H9 (cell line): ENCODE measurements at regions not wholly inside any gene's neighbourhood (a gene's known extent, or its start where the extent isn't known, plus 50 kb on each side); places are given as distances from the start of the nearest gene placed in this dataset.

Experiments used
- DNase-seq: peaks from one replicate; pipeline ENCODE4 v3.0.0-alpha.2; 2017
- H2AFZ ChIP-seq: one replicate; pipeline ENCODE4 v1.6.1; 2013; ENCODE audit warnings: mild to moderate bottlenecking, low read length, control low read depth, moderate library complexity
- H2AK5ac ChIP-seq: 2 replicates; pipeline ENCODE4 v1.6.1; 2013; ENCODE audit warnings: low read length, control low read depth, mixed read lengths; ENCODE audit not compliant: insufficient read length
- H2BK120ac ChIP-seq: one replicate; pipeline ENCODE4 v1.6.1; 2013; ENCODE audit warnings: low read depth, mild to moderate bottlenecking, low read length, control low read depth, inconsistent platforms; ENCODE audit not compliant: poor library complexity, severe bottlenecking
- H2BK12ac ChIP-seq: 2 replicates; pipeline ENCODE4 v1.6.1; 2013; ENCODE audit warnings: low read length, control low read depth, mixed read lengths, low read depth; ENCODE audit not compliant: insufficient read length
- H2BK15ac ChIP-seq: 2 replicates; pipeline ENCODE4 v1.6.1; 2013; ENCODE audit warnings: low read depth, low read length, control low read depth
- H2BK20ac ChIP-seq: one replicate; pipeline ENCODE4 v1.6.1; 2013; ENCODE audit warnings: low read depth, mild to moderate bottlenecking, low read length, control low read depth, inconsistent platforms; ENCODE audit not compliant: poor library complexity, severe bottlenecking
- H2BK5ac ChIP-seq: 2 replicates; pipeline ENCODE4 v1.6.1; 2013; ENCODE audit warnings: low read length, control low read depth, mixed read lengths; ENCODE audit not compliant: insufficient read length
- H3K14ac ChIP-seq: 2 replicates; pipeline ENCODE4 v1.6.1; 2013; ENCODE audit warnings: low read length, control low read depth; ENCODE audit not compliant: insufficient read depth
- H3K18ac ChIP-seq: 2 replicates; pipeline ENCODE4 v1.6.1; 2013; ENCODE audit warnings: low read depth, mild to moderate bottlenecking, mixed read lengths, low read length, control low read depth; ENCODE audit not compliant: insufficient read length
- H3K23ac ChIP-seq: 2 replicates; pipeline ENCODE4 v1.6.1; 2013; ENCODE audit warnings: low read length, control low read depth, mixed read lengths, low read depth; ENCODE audit not compliant: insufficient read length
- H3K23me2 ChIP-seq: 2 replicates; pipeline ENCODE4 v1.6.1; 2013; ENCODE audit warnings: low read depth, mild to moderate bottlenecking, mixed read lengths, low read length, control low read depth; ENCODE audit not compliant: insufficient read length, poor library complexity, severe bottlenecking
- H3K27ac ChIP-seq: 2 replicates; pipeline ENCODE4 v1.5.1; 2013; ENCODE audit warnings: low read length, control low read depth, mixed read lengths, low read depth; ENCODE audit not compliant: insufficient read length
- H3K27me3 ChIP-seq: 2 replicates; pipeline ENCODE4 v1.6.1; 2013; ENCODE audit warnings: low read length, control low read depth, inconsistent platforms; ENCODE audit not compliant: insufficient read depth
- H3K4ac ChIP-seq: 2 replicates; pipeline ENCODE4 v1.6.1; 2013; ENCODE audit warnings: low read depth, mild to moderate bottlenecking, control low read depth, inconsistent platforms, low read length, moderate library complexity
- H3K4me1 ChIP-seq: 2 replicates; pipeline ENCODE4 v1.6.1; 2013; ENCODE audit warnings: low read length, control low read depth, inconsistent platforms; ENCODE audit not compliant: insufficient read depth
- H3K4me2 ChIP-seq: 2 replicates; pipeline ENCODE4 v1.6.1; 2013; ENCODE audit warnings: low read length, control low read depth, mixed read lengths; ENCODE audit not compliant: insufficient read length, insufficient read depth
- H3K56ac ChIP-seq: 2 replicates; pipeline ENCODE4 v1.6.1; 2013; ENCODE audit warnings: low read depth, mild to moderate bottlenecking, mixed read lengths, low read length, control low read depth; ENCODE audit not compliant: insufficient read length
- H3K79me1 ChIP-seq: 2 replicates; pipeline ENCODE4 v1.6.1; 2013; ENCODE audit warnings: low read depth, mild to moderate bottlenecking, moderate library complexity, low read length, control low read depth, inconsistent platforms; ENCODE audit not compliant: insufficient read depth, poor library complexity, severe bottlenecking
- H3K79me2 ChIP-seq: 2 replicates; pipeline ENCODE4 v1.6.1; 2013; ENCODE audit warnings: low read length, control low read depth, inconsistent platforms; ENCODE audit not compliant: insufficient read depth
- H3K9ac ChIP-seq: 2 replicates; pipeline ENCODE4 v1.6.1; 2013; ENCODE audit warnings: low read length, control low read depth, mixed read lengths; ENCODE audit not compliant: insufficient read length; ENCODE audit errors: extremely low read depth
- H3K9me3 ChIP-seq: one replicate; pipeline ENCODE4 v1.6.1; 2013; ENCODE audit warnings: low read depth, low read length, inconsistent platforms; ENCODE audit not compliant: control insufficient read depth
- H3T11ph ChIP-seq: one replicate; pipeline ENCODE4 v1.6.1; 2013; ENCODE audit warnings: mild to moderate bottlenecking, low read length, control low read depth, inconsistent platforms
- H4K20me1 ChIP-seq: one replicate; pipeline ENCODE4 v1.6.1; 2013; ENCODE audit not compliant: control insufficient read depth, insufficient read length, insufficient read depth
- H4K5ac ChIP-seq: 2 replicates; pipeline ENCODE4 v1.6.1; 2013; ENCODE audit warnings: low read depth, mild to moderate bottlenecking, mixed read lengths, low read length, control low read depth; ENCODE audit not compliant: insufficient read length
- H4K8ac ChIP-seq: replicated peaks from 2 replicates; pipeline ENCODE4 v1.6.1; 2013; ENCODE audit warnings: low read length, control low read depth, mixed read lengths, low read depth; ENCODE audit not compliant: insufficient read length
- H4K91ac ChIP-seq: 2 replicates; pipeline ENCODE4 v1.6.1; 2013; ENCODE audit warnings: low read depth, mild to moderate bottlenecking, moderate library complexity, mixed read lengths, low read length, control low read depth; ENCODE audit not compliant: insufficient read length
- H3K27ac Mint-ChIP-seq, 3 experiments: 2 replicates in 2 of 3; 3 replicates in 1 of 3; pipeline ENCODE4 v1.8.0; 2020 to 2021; ENCODE audit warnings: mixed read lengths in 3 of 3, mild to moderate bottlenecking in 1 of 3, moderate library complexity in 1 of 3
- H3K27me3 Mint-ChIP-seq: 2 replicates; pipeline ENCODE4 v1.8.0; 2021; ENCODE audit warnings: low read depth, mild to moderate bottlenecking, moderate library complexity, mixed read lengths
- H3K36me3 Mint-ChIP-seq, 3 experiments: 2 replicates in 2 of 3; 3 replicates in 1 of 3; pipeline ENCODE4 v1.8.0; 2020 to 2021; ENCODE audit warnings: low read depth in 3 of 3, mixed read lengths in 3 of 3; ENCODE audit not compliant: insufficient read depth in 1 of 3
- H3K4me1 Mint-ChIP-seq, 2 experiments: 2 replicates each; pipeline ENCODE4 v1.8.0; 2020; ENCODE audit warnings: mixed read lengths in 2 of 2
- H3K4me3 Mint-ChIP-seq, 2 experiments: 2 replicates in 1 of 2; 3 replicates in 1 of 2; pipeline ENCODE4 v1.8.0; 2020 to 2021; ENCODE audit warnings: mild to moderate bottlenecking in 2 of 2, mixed read lengths in 2 of 2, moderate library complexity in 1 of 2
- H3K9me3 Mint-ChIP-seq, 2 experiments: 2 replicates in 1 of 2; 3 replicates in 1 of 2; pipeline ENCODE4 v1.8.0; 2020; ENCODE audit warnings: mild to moderate bottlenecking in 2 of 2, mixed read lengths in 2 of 2, moderate library complexity in 1 of 2
- WGBS: extraction: QIAGEN DNeasy Blood & Tissue Kit; methylation state at CpG from one replicate; pipeline ENCODE4 v1.1.7; 2013; ENCODE audit warnings: missing lambda C conversion rate, low lambda C conversion rate, mixed read lengths; ENCODE audit not compliant: insufficient read length; ENCODE audit errors: extremely low coverage; 5-methylcytosine and 5-hydroxymethylcytosine counted together
- TF ChIP-seq, protein P1 (sequence below): fragments of 200-600 bp; sonication (generic); conservative IDR thresholded peaks from 3 replicates; pipeline ENCODE4 v1.8.0; 2021; ENCODE audit warnings: antibody characterized with exemption, mild to moderate bottlenecking

DNA sequence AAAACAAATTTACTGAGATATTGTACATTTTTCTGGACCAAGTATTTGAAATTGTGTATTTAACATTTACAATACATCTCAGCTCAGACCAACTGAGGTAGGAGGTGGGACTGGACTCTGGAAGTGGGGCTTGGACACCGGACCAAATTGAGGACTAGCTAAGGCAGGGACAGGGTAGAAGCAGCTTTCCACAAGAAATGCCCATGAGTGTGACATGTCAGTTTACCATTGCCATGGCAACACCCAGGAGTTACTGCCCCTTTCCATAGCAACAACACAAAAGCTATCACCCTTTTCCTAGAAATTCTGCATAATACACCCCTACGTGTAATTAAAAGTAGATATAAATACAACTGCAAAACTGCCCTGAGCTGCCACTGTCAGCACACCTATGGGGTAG, 191.5 kb upstream of the ASIC2 start:
- no peak overlapping the region; a peak in 1 of 7 replicates for H3K27ac Mint-ChIP-seq
- no peaks in the 10 kb centered on the region for H3K36me3 Mint-ChIP-seq
- Histone ChIP-seq H3K23me2 (no peaks in the 10 kb centered on the region), H2AFZ (no peak overlapping the region), H4K5ac (no peak overlapping the region), H4K8ac (no peak overlapping the region), H3K18ac (no peak overlapping the region), H3K9ac (no peak overlapping the region), H2BK15ac (no peak overlapping the region), H3K9me3 (no peaks in the 10 kb centered on the region), H3K4ac (no peak overlapping the region), H2BK20ac (no peak overlapping the region), H3K79me1 (no peaks in the 10 kb centered on the region), H3K56ac (no peak overlapping the region), H3T11ph (no peak overlapping the region), H3K79me2 (no peaks in the 10 kb centered on the region), H3K14ac (no peak overlapping the region), H3K4me2 (no peak overlapping the region), H4K91ac (no peak overlapping the region), H2BK12ac (no peak overlapping the region), H3K4me1 (no peaks in the 10 kb centered on the region), H3K27ac (no peak overlapping the region), H2BK120ac (no peak overlapping the region), H2AK5ac (no peak overlapping the region), H3K23ac (no peak overlapping the region), H3K27me3 (no peaks in the 10 kb centered on the region), H4K20me1 (no peaks in the 10 kb centered on the region), H2BK5ac (no peak overlapping the region)
- no CpG with 5 or more reads among the region's 2 CpGs for WGBS
- no peak overlapping the region for H3K4me3 Mint-ChIP-seq
- H3K27me3 Mint-ChIP-seq: peaks cover 6% of the 10 kb centered on the region; the same call in 1 of the 2 replicates
- H3K4me1 Mint-ChIP-seq: no peaks in the 10 kb centered on the region
- no peaks in the 10 kb centered on the region for H3K9me3 Mint-ChIP-seq
- DNase-seq: no peak
- TF ChIP-seq, protein P1, sequence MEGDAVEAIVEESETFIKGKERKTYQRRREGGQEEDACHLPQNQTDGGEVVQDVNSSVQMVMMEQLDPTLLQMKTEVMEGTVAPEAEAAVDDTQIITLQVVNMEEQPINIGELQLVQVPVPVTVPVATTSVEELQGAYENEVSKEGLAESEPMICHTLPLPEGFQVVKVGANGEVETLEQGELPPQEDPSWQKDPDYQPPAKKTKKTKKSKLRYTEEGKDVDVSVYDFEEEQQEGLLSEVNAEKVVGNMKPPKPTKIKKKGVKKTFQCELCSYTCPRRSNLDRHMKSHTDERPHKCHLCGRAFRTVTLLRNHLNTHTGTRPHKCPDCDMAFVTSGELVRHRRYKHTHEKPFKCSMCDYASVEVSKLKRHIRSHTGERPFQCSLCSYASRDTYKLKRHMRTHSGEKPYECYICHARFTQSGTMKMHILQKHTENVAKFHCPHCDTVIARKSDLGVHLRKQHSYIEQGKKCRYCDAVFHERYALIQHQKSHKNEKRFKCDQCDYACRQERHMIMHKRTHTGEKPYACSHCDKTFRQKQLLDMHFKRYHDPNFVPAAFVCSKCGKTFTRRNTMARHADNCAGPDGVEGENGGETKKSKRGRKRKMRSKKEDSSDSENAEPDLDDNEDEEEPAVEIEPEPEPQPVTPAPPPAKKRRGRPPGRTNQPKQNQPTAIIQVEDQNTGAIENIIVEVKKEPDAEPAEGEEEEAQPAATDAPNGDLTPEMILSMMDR: no peak
